Epidermal melanocyte (primary cell): ENCODE measurements at regions not wholly inside any gene's neighbourhood (a gene's known extent, or its start where the extent isn't known, plus 50 kb on each side); places are given as distances from the start of the nearest gene placed in this dataset.
"Not testable (repeated sequence)": the region's sequence is repeated elsewhere in the genome, so short reads cannot be mapped to it uniquely, and the experiment has no call there.

Source experiments
- DNase-seq: peaks from one replicate; pipeline ENCODE4 v3.0.0; 2011; ENCODE audit warnings: low spot score; ENCODE audit not compliant: insufficient read length

GRCh38 chr6:86738078-86738477 lies 199.2 kb upstream of the HTR1E start:
- DNase-seq: no peak

- not testable (repeated sequence) for DNase-seq
Measured at GRCh38 chr6:86731631-86732030, 205.7 kb upstream of the HTR1E start.

- DNase-seq: not testable (repeated sequence)
Measured at GRCh38 chr6:86730772-86731171, 206.6 kb upstream of the HTR1E start.

DNA sequence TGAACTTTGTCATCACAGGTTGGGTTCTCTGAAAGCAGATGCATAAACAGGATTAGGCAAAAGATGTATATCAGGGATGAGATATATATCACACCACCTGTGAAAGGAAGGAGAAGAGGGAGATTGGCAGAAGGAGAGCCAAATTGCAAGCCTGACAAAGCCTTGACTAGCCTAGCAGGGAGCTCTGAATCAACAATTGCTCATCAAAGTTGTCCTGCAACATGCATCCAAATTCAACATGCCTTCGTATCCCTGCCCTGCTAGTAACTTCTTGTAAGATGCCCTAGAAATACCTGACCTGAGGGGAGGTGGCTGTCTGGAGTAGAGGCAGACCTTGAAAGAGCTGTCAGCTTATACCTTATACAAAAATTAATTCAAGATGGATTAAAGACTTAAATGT lies 207.1 kb upstream of the HTR1E start:
- no peak for DNase-seq

DNA sequence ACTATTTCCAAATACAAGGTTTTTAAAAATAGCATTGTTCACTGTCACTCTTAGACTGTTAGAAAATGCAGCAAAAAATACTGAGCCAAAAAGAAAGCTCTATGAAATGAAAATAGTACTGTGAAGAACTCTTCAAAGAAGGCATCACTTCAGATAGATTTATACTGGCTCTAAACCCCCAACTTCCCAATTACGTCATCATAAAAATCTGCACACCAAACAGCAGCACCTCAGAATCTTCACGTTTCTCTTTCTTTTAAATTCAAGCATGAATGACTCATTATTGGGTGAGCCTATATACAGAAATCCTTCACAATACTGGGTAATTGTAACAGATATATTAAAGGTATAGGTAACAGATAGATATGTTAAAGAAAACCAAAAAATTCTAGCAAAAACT lies 208.4 kb upstream of the HTR1E start:
- DNase-seq: no peak

GRCh38 chr6:86724695-86725094 lies 212.6 kb upstream of the HTR1E start:
- DNase-seq: no peak

- no peak for DNase-seq
Measured at GRCh38 chr6:86723729-86724128, 213.6 kb upstream of the HTR1E start.

DNA sequence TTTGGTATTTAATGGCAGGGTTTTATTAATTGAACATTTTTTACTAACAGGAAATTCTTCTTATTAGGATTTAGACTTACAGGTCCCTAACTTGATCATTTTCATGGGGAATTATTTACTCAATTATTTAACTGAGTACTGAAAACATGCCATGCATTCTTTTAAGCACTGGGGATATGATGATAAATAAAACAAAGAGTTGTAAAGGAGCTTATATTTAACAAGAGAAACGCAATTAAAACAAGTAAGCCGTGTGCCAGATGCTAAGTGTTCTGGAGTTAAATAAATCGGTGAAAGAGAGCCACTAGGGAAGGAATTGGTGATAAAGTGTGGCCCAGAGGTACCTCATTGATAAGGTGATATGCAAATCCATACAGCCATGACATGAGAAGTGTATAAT lies 214.2 kb upstream of the HTR1E start:
- DNase-seq: no peak

- DNase-seq: no peak
Measured at GRCh38 chr6:86722131-86722530, 215.2 kb upstream of the HTR1E start.

- DNase-seq: no peak
Measured at GRCh38 chr6:86715676-86716075, 221.7 kb upstream of the HTR1E start.

- no peak for DNase-seq
Measured at GRCh38 chr6:86712039-86712438, 225.3 kb upstream of the HTR1E start.

DNA sequence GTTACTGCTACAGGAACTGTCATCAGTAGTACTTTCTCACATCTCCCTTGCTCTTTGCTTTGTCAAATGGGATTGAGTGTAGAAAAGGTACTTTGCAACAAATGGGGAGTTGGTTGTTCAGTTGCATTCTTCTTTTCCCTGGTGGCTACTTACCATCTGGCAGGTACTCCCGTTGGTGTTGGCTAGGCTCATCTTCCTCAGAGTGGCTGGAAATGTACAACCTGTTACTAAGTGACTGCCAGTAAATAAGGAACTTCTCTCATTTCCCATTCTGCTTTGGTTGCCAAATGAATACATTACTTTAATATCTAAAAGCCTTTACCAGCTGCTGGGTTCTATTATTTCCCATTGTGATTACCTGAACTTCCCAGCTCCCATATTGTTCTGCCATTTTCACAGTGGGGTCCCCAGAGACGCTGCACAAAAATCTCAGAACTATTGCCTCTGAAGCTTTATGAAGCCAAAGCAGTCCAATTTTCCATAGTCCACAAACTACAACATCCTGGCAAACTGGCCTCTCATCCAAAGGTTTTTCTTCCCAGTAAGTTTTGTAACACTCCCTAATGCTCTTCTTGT lies 229.7 kb upstream of the HTR1E start:
- DNase-seq: no peak

- DNase-seq: no peak
Measured at GRCh38 chr6:86706449-86706848, 230.9 kb upstream of the HTR1E start.

GRCh38 chr6:86701228-86701627 lies 236.1 kb upstream of the HTR1E start:
- DNase-seq: not testable (repeated sequence)

DNA sequence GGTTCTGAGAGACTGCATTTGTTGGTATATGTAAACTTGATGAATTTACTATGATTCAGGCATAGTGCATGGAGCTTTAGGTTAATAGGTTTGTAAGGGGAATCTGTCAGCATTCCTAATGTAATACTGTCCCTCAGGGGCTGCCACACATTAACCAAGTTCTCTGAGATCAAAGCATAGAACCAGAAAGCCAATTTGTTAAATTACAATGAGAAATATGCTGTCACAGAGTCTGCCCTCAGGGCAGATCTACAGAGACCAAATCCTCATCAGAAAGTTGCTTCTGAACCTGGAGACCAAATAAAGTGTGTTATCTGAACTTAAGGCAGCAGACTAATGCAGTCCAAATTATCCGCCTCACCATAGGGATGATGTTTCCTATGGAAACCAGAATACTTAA lies 250.8 kb upstream of the HTR1E start:
- no peak for DNase-seq

GRCh38 chr6:86685230-86685797 lies 252.0 kb upstream of the HTR1E start:
- no peak for DNase-seq

GRCh38 chr6:86683132-86683908 lies 254.0 kb upstream of the HTR1E start:
- DNase-seq: no peak

DNA sequence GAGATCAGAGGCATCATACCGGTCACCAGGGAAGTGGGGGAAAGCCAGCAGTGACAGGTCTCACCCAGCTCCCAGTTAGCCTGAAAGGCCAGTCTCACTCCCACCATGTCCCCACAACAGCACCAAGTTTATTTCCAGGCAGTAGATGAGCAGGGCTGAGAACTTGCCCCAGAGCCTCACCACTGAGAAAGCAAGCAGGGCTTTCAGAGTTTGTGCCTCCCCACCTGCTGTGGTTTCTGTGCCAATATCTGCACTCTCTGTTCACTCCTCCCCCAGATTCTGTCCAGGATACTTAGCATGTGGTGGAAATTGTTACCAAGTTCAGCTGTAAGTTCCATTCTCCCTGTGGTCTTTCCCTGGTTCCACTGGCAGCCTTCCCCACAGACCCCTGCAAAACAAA lies 255.0 kb upstream of the HTR1E start:
- no peak for DNase-seq

GRCh38 chr6:86681140-86681539 lies 256.2 kb upstream of the HTR1E start:
- not testable (repeated sequence) for DNase-seq

DNA sequence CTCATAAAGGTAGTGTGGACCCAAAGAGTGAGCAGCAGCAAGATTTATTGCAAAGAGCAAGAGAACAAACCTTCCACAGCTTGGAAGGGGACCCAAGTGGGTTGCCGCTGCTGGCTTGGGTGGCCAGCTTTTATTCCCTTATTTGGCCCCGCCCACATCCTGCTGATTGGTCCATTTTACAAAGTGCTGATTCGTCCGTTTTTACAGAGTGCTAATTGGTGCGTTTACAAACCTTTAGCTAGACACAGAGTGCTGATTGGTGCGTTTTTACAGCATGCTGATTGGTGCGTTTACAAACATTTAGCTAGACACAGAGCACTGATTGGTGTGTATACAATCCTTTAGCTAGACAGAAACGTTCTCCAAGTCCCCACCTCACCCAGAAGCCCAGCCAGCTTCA lies 265.2 kb upstream of the HTR1E start:
- DNase-seq: not testable (repeated sequence)

DNA sequence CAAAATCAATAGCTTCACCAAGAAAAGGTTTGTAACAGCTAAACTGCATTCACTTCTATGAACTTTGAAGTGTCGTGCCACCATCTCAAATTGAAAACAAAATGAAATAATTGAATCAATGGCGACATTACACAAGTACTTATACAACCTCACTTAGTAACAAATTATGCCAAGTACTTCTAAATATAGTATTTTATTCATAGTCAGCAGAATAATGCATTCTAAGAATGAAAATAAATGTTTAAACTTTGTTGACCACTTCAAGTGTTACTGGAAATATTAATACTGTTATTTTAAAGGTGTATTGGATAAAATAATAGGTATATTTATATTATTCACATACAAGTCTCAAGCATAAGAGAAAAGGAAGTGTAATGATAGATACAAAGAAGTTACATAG lies 280.1 kb upstream of the HTR1E start:
- DNase-seq: no peak

DNA sequence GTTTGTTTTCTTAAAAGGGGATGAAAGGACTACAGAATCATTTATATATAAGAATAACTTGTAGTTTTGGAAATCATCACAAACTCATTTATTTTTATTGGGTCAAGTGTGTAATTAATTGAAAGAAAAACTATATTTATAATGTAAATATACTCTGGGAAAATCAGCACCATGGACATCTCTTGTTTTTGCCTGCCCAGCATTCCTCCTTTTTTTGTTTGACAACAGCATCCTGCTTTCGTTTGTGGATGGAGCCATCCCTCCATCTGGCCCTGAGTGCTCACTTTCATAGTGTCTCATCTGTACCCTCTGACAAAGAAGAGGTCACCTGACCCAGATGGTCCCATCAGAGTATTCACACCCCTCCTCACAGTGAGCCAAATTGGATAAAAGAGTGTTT lies 308.2 kb upstream of the HTR1E start:
- DNase-seq: no peak

GRCh38 chr6:86619428-86619827 lies 317.9 kb upstream of the HTR1E start:
- no peak for DNase-seq
